Uterus (tissue), 3 donors: ENCODE measurements at regions not wholly inside any gene's neighbourhood (a gene's known extent, or its start where the extent isn't known, plus 50 kb on each side); places are given as distances from the start of the nearest gene placed in this dataset.
A peak's percentile ranks its signal among the peaks of the same experiment; 100 is the strongest.

Experiments
- DNase-seq, 2 donors: peaks; one replicate each; pipeline ENCODE4 v3.0.0-alpha.2; 2019 to 2020
- H3K27ac ChIP-seq, 2 donors: fragments of 200-600 bp; sonication (generic); 1 replicate in 1 of 2; 2 replicates in 1 of 2; pipeline ENCODE4 v1.5.1; 2016 to 2018
- H3K27me3 ChIP-seq, 2 donors: fragments of 200-600 bp; sonication (generic); one replicate each; pipeline ENCODE4 v1.5.1; 2018 to 2019; ENCODE audit warnings: control low read depth in 1 of 2
- H3K36me3 ChIP-seq, 2 donors: fragments of 200-600 bp; sonication (generic); one replicate each; pipeline ENCODE4 v1.5.1; 2019; ENCODE audit warnings: control low read depth in 1 of 2
- H3K4me1 ChIP-seq, 2 donors: fragments of 200-600 bp; sonication (generic); one replicate each; pipeline ENCODE4 v1.5.1; 2018 to 2019; ENCODE audit warnings: control low read depth in 1 of 2
- H3K4me3 ChIP-seq, 2 donors: fragments of 200-600 bp; sonication (generic); 1 replicate in 1 of 2; 2 replicates in 1 of 2; pipeline ENCODE4 v1.5.1; 2018 to 2019; ENCODE audit warnings: mild to moderate bottlenecking in 1 of 2
- H3K9me3 ChIP-seq, 2 donors: fragments of 200-600 bp; sonication (generic); one replicate each; pipeline ENCODE4 v1.5.1; 2019; ENCODE audit warnings: control low read depth in 1 of 2
- POLR2A ChIP-seq, 2 donors: fragments of 450-650 bp; IDR thresholded peaks; one replicate each; pipeline ENCODE4 v1.6.1; 2016; ENCODE audit warnings: antibody characterized with exemption in 2 of 2, mild to moderate bottlenecking in 1 of 2, moderate library complexity in 1 of 2
- intact Hi-C: fragments of 100-400 bp; cut with DNase I; formaldehyde crosslinking; loops from one replicate; pipeline ENCODE4 v1.15.1; 2023; ENCODE audit warnings: low total_unique reads
- TF ChIP-seq, protein P1 (sequence below), 4 experiments: fragments of 200-600 bp in 2 of 4; fragments of 450-650 bp in 2 of 4; sonication (generic) in 2 of 4; IDR thresholded peaks; one replicate each; pipeline ENCODE4 v1.5.1; 2016 to 2019; ENCODE audit warnings: antibody characterized with exemption in 4 of 4, mild to moderate bottlenecking in 2 of 4, moderate library complexity in 1 of 4
- donor health status: DM: yes; HTN: yes; CAD: no.

DNA sequence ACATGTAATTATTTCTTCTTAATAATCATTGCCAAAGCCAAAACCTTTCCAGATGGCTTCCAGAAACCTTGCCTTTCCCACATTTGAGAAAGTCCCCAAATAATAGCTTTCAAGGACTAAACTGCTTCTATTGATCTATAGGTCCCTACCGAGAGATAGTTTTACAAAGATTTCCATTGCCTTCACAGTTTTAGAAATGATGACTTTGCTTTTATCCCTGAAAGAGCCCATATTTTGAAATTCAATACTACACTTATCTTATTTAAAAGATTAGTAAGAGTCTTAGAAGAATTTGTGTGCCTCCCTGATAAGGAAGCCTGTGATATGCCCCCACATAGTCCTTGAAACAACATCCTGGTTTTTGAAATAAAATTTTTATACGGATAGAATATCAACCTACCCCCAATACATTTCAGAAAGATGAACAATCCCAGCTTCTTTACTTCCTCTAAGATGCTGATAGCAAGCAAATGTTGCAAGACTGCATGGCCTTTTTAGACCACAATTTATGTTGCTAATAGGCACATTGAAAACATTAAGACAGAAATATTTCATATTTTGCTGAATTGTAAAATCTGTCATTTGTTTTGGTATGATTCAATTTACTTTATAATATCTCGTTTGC is 146.3 kb downstream of the TMCO5A start:
- H3K4me3 ChIP-seq: no peak overlapping the region
- H3K9me3 ChIP-seq: no peaks in the 10 kb centered on the region
- no peaks in the 10 kb centered on the region for H3K4me1 ChIP-seq
- H3K36me3 ChIP-seq: no peaks in the 10 kb centered on the region
- no peak overlapping the region for H3K27ac ChIP-seq
- TF ChIP-seq POLR2A (IDR thresholded peaks at IDR 0.05): no peak
- DNase-seq: no peak
- no peaks in the 10 kb centered on the region for H3K27me3 ChIP-seq
- intact Hi-C loops: no loop called here

DNA sequence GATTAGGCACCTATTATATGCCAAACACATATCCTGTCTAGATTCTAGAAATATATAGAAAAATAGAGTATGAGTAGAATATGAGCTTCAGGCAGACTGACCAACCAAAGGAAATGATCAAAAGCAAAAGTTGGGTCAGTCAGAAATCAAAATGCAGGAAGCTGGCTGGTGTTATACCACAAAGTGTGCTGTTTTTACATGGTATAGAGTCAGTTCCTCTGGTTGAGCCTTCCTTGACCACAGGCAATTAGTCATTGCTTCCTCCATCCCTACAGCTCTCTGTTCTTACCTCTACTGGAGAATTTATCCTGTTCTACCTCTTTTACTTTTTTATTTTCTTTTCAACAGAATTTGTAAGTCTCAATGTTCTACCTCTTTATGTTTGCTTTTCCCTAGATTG is 149.8 kb downstream of the TMCO5A start:
- intact Hi-C loops: no loop called here
- no peak for DNase-seq
- Histone ChIP-seq H3K27me3 (no peaks in the 10 kb centered on the region), H3K4me1 (no peaks in the 10 kb centered on the region), H3K4me3 (no peak overlapping the region), H3K9me3 (no peaks in the 10 kb centered on the region), H3K36me3 (no peaks in the 10 kb centered on the region), H3K27ac (no peak overlapping the region)
- TF ChIP-seq, protein P1, sequence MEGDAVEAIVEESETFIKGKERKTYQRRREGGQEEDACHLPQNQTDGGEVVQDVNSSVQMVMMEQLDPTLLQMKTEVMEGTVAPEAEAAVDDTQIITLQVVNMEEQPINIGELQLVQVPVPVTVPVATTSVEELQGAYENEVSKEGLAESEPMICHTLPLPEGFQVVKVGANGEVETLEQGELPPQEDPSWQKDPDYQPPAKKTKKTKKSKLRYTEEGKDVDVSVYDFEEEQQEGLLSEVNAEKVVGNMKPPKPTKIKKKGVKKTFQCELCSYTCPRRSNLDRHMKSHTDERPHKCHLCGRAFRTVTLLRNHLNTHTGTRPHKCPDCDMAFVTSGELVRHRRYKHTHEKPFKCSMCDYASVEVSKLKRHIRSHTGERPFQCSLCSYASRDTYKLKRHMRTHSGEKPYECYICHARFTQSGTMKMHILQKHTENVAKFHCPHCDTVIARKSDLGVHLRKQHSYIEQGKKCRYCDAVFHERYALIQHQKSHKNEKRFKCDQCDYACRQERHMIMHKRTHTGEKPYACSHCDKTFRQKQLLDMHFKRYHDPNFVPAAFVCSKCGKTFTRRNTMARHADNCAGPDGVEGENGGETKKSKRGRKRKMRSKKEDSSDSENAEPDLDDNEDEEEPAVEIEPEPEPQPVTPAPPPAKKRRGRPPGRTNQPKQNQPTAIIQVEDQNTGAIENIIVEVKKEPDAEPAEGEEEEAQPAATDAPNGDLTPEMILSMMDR (IDR thresholded peaks at IDR 0.05): no peak
- TF ChIP-seq POLR2A (IDR thresholded peaks at IDR 0.05): no peak

DNA sequence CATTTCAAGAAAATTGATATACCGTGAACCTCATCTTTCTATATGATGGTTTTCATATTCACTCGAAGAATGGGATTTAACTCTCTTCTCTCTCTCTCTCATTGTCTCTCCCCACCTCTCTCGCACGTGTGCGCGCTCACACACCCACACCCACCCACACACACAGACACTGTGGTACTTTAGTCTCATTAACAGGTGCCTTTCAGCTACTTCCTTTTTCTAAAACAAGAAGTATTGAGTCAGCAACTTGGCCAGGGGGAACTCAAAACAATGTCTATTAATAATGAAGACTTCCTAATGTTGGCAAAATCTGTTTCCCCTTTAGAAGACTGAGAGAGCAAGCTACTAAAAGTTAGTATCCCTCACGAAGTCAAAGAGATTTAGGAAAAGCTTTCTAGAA is 150.7 kb downstream of the TMCO5A start:
- TF ChIP-seq, protein P1 (IDR thresholded peaks at IDR 0.05): no peak
- TF ChIP-seq POLR2A (IDR thresholded peaks at IDR 0.05): no peak

GRCh38 chr15:38085931-38086568 is 151.6 kb downstream of the TMCO5A start:
- intact Hi-C loops: no loop called here
- TF ChIP-seq POLR2A (IDR thresholded peaks at IDR 0.05): no peak
- TF ChIP-seq, protein P1 (IDR thresholded peaks at IDR 0.05): no peak
- DNase-seq: no peak
- no peaks in the 10 kb centered on the region for H3K36me3 ChIP-seq
- H3K27me3 ChIP-seq: no peaks in the 10 kb centered on the region
- no peaks in the 10 kb centered on the region for H3K4me1 ChIP-seq
- H3K27ac ChIP-seq: peak overlapping the region in 1 of 2 donors; percentile 20
- no peak overlapping the region for H3K4me3 ChIP-seq
- no peaks in the 10 kb centered on the region for H3K9me3 ChIP-seq

More for the DNA sequence above, 150.7 kb downstream of the TMCO5A start:
- Histone ChIP-seq H3K27me3 (no peaks in the 10 kb centered on the region), H3K4me1 (no peaks in the 10 kb centered on the region), H3K9me3 (no peaks in the 10 kb centered on the region), H3K27ac (peak overlapping the region in 1 of 2 donors; percentile 20), H3K36me3 (no peaks in the 10 kb centered on the region), H3K4me3 (no peak overlapping the region)
- intact Hi-C loops: no loop called here
- DNase-seq: no peak

DNA sequence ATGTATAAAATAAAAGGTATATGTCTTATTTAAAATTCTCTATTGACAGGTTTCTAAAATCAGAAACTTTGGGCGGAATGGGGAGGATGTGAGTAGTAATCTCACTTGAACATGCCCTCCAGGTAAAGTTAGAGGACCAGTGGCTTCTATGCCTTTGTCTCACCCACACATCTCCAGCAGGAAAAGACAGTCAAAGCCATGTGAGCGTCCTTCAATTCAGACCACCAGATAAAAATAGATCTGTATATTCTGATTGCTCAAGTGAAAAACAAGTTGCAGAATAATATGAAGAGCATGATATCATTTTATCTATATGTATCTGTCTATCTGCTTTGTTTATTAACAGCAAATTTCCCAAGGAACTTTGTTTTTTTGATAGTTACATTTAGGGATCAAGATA is 152.2 kb downstream of the TMCO5A start:
- H3K36me3 ChIP-seq: no peaks in the 10 kb centered on the region
- no peak overlapping the region for H3K4me3 ChIP-seq
- no peak for DNase-seq
- TF ChIP-seq, protein P1 (IDR thresholded peaks at IDR 0.05): no peak
- TF ChIP-seq POLR2A (IDR thresholded peaks at IDR 0.05): no peak
- H3K27ac ChIP-seq: no peak overlapping the region
- H3K4me1 ChIP-seq: no peaks in the 10 kb centered on the region
- no peaks in the 10 kb centered on the region for H3K27me3 ChIP-seq
- intact Hi-C loops: no loop called here
- H3K9me3 ChIP-seq: no peaks in the 10 kb centered on the region
